GM19351 (cell line): ENCODE measurements at regions not wholly inside any gene's neighbourhood (a gene's known extent, or its start where the extent isn't known, plus 50 kb on each side); places are given as distances from the start of the nearest gene placed in this dataset.
"Not testable (repeated sequence)": the region's sequence is repeated elsewhere in the genome, so short reads cannot be mapped to it uniquely, and the experiment has no call there.

Source experiments
- ATAC-seq: cut with Tn5 transposase; IDR thresholded peaks from one replicate; pipeline ENCODE4 v1.9.1; 2021; ENCODE audit warnings: mild to moderate bottlenecking, moderate library complexity; ENCODE audit not compliant: unreplicated experiment

DNA sequence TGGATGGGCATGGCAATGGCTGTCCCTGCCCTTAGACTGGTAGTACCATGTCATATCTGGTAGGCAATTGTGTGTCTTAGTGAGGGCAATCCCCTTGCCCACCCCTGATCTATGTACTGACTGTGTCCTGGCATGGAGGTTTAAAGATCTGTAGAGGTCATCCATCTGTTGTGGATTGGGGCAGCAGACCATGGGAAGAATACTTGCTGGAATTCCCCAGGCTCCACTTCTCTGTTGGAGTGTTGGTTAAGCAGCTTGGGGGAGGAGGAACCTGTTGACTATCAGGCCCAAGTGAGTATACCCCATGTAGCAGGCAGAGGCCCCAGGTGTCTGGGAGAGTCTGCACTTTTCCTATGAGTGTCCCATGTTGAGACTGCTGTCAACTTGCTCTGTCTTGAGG is 246.7 kb upstream of the DIPK2B start:
- no peak for ATAC-seq

DNA sequence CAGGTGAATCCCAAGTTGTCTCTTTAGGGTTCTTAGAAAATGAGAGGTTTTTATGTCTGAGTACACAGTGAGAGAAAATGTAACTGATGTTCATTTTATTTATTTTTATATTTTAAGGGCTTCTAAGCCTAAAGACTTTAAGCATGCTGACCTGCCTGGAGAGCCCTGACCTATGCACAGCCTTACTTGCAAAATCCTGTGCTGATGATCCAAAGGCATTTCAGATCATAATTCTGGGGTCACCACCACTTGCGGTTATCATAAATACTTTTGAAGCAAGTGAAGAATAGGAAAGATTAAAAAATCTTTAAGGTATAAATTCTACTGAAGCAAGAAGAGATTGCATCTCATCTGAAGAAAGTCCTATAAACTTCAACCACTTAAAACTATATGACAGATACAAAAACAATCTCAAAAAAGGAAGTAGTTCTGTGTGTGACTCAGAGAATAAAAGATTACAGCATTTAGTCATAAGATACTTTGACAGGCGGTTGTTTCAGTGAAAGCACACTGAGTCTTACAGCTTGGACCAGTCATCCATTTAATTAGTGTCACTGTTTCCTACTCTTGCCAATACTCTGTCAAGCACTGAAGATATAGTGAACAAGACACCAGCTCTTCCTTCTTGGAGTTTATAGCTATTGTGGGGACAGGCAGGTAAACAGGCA is 245.2 kb upstream of the DIPK2B start:
- ATAC-seq = no peak

GRCh38 chrX:45437186-45437585 is 236.5 kb upstream of the DIPK2B start:
- no peak for ATAC-seq

GRCh38 chrX:45435481-45435880 is 234.8 kb upstream of the DIPK2B start:
- ATAC-seq = no peak

- ATAC-seq = no peak
Observed at GRCh38 chrX:45434231-45434630, 233.6 kb upstream of the DIPK2B start.

- no peak for ATAC-seq
Observed at GRCh38 chrX:45428831-45429230, 228.2 kb upstream of the DIPK2B start.

- no peak for ATAC-seq
Observed at GRCh38 chrX:45424326-45424725, 223.7 kb upstream of the DIPK2B start.

DNA sequence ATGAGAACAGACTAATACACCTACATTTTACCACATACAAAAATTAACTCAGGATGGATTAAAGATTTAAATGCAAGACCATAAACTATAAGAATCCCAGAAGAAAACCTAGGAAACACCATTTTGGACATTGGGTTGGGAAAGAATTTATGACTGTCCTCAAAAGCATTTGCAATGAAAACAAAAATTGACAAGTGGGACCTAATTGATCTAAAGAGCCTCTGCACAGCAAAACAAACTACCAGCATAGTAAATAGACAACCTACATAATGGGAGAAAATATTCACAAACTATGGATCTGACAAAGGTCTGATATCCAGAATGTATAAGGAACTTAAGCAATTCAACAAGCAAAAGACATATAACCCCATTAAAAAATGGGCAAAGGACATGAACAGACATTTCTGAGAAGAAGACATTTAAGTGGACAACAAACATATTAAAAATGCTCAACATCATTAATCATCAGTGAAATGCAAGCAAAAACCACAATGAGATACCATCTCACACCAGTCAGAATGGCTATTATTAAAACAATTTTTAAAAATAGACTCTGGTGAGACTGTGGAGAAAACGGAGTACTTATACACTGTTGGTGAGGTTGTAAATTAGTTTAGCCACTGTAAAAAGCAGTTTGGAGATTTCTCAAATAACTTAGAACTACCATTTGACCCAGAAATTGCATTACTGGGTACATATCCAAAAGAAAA is 221.7 kb upstream of the DIPK2B start:
- no peak for ATAC-seq

GRCh38 chrX:45421806-45422205 is 221.1 kb upstream of the DIPK2B start:
- ATAC-seq = no peak

GRCh38 chrX:45404206-45404605 is 203.5 kb upstream of the DIPK2B start:
- ATAC-seq = no peak

- ATAC-seq = no peak
Observed at GRCh38 chrX:45401923-45402322, 201.2 kb upstream of the DIPK2B start.

DNA sequence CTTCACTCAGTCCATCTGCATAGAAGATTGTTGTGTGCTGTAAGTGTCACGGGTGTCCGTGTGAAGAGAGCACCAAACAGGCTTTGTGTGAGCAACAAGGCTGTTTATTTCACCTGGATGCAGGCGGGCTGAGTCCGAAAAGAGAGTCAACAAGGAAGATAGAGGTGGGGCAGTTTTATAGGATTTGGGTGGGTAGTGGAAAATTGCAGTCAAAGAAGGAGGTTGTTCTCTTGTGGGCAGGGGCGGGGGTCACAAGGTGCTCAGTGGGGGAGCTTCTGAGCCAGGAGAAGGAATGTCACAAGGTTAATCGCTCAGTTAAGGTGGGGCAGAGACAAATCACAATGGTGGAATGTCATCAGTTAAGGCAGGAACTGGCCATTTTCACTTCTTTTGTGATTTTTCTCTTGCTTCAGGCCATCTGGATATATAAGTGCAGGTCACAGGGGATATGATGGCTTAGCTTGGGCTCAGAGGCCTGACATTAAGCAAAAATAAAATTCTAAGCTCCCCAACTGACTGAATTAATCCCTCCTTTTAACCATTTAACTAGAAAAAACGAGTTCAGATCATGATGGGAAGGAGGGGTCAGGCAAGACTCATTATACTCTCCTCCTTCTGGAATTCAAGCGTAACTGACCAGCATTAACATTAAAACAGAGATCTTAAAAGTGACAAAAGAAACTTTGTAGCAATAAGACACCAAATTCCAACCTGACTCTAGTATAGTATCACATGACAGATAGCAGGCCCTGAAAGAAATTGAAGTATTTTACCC is 200.5 kb upstream of the DIPK2B start:
- not testable (repeated sequence) for ATAC-seq

- no peak for ATAC-seq
Observed at GRCh38 chrX:45400027-45400779, 199.5 kb upstream of the DIPK2B start.

DNA sequence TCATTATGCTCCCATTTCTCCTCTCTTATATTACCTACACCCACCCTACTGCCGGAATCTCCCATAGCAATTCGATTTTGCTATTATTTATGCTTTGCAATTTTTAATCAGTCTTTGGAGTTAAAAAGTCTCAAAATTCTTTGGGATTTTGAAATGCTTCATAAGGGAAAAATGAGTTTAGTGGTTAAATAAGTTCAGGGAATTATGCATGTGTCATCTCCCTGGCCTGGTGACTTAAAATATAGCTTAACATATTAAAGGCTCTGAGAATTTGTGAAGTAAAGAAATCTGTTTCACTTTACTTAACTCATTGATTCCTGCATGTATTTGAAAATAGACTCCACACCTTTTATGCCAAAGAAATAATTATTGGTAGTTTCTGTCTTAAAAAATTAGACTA is 185.1 kb upstream of the DIPK2B start:
- no peak for ATAC-seq

GRCh38 chrX:45381841-45382240 is 181.2 kb upstream of the DIPK2B start:
- no peak for ATAC-seq

- ATAC-seq = no peak
Observed at GRCh38 chrX:45381366-45381765, 180.7 kb upstream of the DIPK2B start.

DNA sequence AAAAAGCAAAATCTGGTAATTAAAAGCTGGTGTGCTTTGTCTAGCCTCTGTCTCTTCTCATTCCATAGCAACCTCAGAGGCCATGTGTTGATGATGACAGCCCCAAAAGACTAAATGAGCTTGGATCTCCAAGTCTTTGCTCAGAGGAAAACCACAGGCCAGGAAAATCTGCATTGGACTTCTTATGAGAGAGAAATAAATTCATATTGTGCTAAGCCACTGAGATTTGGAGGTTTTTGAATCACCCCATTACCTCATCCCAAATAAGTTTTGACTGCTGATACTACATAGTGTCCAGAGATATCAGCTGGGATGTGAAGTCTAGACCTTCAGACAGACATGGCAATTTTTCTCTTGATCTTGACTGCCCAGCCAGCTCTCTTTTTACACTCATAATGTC is 178.6 kb upstream of the DIPK2B start:
- no peak for ATAC-seq

DNA sequence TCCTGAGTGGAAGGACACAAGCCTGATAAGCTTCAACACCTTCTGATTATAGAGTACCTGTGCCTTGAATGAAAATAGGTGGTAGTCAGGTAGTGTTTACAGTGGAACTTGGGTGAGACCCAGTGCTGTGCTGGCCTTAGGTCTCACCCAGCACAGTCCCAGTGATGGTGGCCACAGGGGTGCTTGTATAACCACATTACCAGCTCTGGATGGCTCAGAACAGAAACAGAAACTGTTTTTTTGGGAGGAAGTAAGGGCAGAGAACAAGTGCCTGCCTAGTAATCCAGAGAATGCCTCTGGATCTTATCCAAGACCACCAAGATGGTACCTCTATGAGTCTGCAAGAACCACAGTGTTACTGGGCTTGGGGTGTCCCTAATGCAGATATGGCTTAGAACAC is 171.5 kb upstream of the DIPK2B start:
- ATAC-seq = no peak

DNA sequence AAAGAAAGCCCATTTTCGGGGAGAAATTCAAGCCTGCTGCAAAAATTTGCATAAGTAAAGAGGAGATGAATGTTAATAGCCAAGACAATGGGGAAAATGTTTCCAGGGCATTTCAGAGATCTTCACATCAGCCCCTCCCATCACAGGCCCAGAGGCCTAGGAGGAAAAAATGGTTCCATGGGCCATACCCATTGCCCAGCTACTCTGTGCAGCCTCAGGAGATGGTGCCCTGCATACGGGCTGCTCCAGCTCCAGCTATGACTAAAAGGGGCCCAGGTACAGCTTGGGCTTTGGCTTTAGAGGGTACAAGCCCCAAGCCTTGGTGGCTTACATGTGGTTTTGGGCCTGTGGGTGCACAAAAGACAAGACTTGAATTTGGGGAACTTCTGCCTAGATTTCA is 168.0 kb upstream of the DIPK2B start:
- ATAC-seq = no peak

GRCh38 chrX:45363596-45363995 is 162.9 kb upstream of the DIPK2B start:
- ATAC-seq = no peak

DNA sequence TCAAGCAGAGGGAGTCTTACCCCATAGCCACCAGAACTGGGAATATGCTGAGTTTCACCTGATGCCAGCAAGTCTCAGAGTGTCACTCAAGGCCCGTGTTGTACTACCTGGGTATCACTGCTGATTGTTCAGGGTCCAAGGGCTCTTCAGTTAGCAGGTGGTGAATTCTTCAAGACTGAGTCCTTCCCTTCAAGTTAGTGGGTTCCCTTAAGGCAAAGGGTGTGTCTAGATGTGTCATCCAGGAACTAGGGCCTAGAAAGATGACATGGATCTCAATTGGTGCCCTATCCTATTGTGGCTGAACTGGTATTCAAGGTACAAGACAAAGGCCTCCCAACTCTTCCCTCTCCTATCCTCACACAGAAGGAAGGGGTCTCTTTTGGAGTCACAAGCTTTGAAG is 159.9 kb upstream of the DIPK2B start:
- no peak for ATAC-seq
